Dedifferentiated amniotic fluid mesenchymal stem cell (primary cell): ENCODE measurements at regions not wholly inside any gene's neighbourhood (a gene's known extent, or its start where the extent isn't known, plus 50 kb on each side); places are given as distances from the start of the nearest gene placed in this dataset.
"Not testable (repeated sequence)": the region's sequence is repeated elsewhere in the genome, so short reads cannot be mapped to it uniquely, and the experiment has no call there.

Experiments used
- DNase-seq: peaks from one replicate; pipeline ENCODE4 v3.0.0-alpha.2; 2016; ENCODE audit errors: extremely low spot score

DNA sequence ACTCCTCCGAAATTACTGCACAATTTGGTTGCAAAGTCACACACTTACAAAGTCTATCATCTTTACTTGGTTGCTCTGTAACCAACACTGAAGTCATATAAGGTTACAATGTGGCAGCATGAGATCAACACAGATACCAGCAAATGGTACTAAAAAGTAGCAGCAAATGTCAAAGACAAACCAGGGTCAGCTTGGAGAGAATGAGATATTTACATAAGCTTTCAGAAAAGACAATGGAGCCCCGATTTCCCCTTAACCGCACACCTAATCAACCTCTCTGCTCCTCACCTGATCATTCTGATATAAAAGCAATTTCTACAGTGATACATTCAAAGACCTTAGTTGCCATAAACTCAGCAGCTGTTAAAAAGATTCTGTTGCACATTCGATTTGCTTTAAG, 76.4 kb upstream of the FOXN3 start:
- no peak for DNase-seq

DNA sequence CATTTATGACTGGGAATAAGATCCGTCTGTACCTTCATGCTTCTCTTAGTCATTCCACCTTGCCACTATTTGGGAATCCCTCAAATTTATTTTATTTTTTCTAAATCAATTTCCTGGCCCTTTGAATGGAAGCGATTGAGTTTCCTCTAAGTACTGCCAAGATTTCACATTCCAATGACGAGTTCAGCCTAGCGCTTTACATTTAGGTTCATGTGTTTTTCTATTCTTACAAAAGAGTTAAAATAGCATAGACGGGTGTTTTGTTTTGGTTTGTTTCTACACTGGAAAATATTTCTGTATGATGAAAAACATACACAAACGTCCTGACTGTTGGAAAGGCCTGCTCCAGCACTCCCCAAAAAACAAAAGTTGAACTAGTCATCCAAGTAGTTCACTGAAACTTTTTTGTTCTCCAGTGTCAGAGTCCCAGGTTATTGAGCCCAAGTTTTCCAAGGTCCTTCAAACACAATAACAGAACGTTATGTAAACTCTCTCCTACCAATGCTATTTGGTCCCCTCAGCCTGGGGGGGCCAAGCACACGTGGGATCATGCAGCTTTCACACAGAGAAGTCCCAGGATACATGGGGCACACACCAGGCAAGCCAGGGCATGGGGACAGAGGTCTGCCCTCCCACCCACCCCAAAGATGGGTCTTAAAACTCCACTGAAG, 74.8 kb upstream of the FOXN3 start:
- peak; percentile 54 for DNase-seq

DNA sequence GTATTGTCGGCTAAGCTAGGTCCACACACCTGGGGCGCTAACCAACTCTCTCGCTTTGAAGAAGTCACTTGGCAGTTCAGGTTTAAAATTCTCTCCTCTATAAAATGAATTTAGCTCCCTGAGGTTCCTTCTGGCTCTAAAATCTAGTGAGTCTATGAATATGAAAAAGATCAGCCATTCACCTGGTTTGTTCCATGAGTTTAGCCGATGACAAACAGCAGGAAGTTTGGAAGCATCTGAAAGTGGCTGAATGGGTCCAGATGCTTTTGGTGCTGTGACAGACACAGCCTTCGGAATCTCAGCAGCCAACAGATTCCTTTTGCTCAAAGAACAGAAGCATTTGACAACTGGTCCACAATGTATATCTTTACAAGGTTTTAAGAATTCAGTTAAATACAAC, 73.4 kb upstream of the FOXN3 start:
- no peak for DNase-seq

DNA sequence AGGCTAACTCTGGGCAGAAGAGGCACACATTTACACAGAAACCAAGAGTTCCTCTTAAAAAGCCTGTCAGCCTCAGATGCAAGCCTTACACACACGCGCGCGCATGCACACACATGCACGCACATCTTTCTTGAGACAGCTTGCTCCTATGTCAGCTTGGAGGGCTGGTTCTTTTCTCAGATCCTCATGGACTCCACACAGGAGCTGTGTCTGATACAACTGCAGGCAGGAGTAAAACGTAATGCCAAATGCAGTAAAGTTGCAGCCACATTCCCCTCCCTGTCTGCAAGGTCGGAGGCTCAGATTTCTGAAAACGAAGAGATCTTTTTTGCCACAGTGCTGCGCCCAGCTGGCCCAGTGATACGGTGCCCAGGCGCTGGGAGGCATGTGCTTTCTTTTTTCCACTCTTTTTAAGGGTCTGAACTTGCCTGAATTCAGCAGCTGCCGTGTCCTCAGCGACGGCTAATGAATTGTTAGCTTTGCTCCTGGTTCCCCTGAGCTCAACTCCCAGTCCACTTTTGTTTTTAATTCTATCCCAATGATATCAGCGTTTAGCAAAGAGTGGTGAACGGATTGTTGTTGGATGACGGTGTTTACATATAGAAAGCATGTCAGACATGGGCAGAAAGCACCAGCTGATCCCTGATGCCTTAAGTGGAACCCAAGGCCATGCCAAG, 72.9 kb upstream of the FOXN3 start:
- peak; percentile 15 for DNase-seq

DNA sequence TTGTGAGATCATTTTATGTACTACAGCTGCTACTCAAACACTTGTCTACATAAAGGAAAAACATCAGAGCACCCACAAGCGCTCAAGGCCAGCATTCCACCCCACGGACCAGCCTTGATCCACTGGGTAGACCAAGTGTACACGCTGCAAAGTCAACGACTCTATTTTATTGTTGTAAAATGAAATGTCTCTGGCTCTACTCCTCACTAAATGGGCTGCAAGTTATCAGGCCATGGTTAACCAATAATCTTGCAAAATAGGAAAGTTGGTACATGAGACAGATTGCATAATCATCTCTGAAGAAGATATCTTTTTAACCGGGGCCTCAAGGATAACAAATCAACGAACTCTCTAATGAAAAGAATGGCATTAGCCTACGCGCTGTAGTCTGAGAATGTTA, 69.9 kb upstream of the FOXN3 start:
- no peak for DNase-seq

DNA sequence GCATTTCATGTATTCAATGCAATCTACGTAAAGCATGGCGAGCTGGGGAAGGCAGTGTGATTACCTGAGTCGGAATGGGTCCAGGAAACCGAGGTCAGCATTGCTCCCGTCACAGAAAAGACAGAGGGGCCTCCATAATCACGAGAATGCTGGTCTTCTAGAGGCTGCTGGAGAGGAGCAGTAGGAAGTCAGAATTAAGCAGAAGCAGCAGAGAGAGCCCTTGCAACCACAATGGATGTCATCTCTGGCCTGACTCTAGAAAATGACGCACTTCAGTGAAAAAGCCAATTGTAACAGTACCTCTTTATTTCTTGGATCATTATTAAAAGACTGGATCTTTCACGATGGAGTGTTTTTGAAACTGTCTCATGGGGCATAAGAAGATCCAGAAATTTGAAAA, 69.5 kb upstream of the FOXN3 start:
- no peak for DNase-seq

DNA sequence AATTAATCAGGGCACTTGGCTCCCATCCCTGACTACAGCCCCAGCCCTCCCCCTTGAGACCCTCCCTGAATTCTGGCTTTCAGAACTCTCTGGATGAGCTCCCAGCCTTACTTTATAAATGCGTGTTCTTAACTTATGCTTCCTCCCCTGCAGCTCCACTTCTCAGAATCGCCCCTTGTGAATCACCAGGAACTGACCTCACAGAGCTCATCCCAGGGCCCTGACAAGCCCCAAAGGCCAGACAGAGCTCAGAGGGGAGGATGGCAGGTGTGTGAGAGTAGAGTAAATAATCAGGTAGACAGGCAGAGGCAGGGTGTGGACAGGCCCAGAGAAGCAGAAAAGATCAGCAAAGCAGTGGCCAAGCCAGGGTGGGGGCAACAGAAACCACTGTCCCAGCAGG, 68.2 kb upstream of the FOXN3 start:
- DNase-seq = no peak

DNA sequence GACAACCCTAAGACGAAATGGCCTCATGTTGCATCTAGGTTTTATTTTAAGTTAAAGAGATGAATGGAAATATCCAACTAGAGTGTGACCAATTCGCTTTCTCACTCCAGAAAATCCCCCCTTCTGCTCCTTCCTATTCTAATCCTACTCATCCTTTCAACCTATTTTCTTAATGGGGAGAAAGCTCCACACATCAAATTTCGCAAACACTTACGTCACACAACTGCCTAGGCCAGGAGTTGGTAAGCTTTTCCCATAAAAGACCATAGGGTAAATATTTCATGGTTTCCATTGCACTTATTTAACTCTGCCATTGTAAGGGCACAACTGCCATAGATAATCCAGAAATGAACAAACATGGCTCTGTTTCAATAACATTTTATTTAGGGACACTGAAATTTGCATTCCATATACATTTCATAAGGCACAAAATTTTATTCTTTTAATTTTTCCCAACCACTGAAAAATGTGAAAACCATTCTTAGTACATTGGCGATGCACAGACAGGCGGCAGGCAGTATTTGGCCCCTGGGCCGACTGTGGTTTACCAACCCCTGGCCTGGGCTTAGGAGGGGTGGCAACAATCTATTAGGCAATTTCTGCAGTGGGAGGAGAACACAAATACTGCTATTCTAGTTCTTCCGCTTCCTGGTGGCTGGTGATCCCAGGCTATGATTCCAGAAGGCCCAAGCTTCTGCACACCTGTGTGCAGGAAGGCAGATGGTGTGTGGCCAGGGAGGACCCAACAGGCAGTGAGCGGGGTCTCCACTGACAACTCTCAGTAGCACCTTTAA, 67.2 kb upstream of the FOXN3 start:
- no peak for DNase-seq

DNA sequence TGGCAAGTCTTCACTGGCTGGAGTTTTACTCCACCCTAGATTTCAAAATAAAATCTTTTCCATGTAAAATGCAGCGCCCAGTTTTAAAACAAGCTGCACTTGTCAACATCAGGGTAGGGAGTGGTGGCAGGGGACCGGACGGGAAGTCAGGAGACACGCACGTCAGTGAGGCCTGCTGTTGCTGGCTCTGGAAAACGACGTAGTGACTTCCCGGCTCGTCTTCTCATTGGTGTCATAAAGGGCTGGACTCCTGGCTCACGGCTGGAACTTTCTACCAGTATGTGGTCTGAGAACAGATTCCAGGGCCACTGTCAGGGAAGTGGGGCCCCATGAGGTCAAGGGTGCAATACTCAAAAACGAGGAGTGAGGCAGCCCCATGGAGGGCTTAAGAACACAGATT, 64.2 kb upstream of the FOXN3 start:
- no peak for DNase-seq

DNA sequence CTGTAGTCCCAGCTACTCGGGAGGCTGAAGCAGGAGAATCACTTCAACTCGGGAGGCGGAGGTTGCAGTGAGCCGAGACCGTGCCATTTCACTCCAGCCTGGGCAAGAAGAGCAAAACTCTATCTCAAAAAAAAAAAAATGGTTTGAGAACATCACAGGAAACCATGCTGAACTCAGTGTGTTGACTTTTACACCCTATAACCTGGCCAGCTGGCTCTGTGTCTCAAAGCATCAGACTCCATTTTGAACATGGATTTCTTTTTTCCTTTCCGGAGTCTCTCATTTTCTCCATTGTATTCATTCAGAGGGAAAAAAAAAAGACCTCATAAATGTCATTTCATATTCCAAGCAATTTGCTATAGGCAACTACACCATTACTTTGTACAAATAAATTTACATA, 63.2 kb upstream of the FOXN3 start:
- no peak for DNase-seq

DNA sequence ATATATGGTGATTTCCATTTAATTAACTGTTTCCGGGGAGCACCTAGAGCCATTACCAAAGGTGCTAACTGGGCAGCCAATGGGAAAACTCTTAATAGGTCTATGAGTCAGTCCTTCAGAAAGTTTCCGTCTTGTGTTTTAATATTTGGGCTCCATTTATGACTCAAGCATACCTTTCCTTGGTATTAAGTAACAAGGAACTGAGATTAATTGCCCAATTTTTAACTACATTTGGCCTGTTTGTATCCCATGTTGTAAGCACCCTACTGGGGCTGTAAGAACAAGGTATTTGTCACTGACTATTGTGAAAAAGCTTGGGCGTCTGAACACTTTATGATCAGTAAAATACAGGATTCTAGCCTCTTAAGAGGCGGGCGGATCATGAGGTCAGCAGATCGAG, 62.8 kb upstream of the FOXN3 start:
- DNase-seq = no peak

DNA sequence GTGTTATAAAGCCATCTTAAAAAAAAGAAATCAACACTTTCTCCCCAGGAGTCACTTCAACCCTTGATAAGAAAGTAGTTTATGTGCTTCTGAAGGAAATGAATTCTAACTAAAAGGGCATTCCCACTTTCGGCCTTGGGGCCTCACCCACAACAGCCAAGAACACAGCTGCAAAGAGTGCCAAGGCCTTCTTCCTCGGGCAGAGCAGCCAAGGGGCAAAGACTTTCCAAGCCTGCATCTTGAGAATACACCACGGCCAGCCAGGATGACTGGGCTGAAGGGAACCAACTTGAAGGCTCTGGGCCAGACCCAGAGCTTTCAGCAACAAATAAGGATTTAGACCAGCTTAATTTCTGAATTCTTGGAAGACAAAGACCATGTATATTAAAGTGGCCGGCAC, 60.4 kb upstream of the FOXN3 start:
- no peak for DNase-seq

DNA sequence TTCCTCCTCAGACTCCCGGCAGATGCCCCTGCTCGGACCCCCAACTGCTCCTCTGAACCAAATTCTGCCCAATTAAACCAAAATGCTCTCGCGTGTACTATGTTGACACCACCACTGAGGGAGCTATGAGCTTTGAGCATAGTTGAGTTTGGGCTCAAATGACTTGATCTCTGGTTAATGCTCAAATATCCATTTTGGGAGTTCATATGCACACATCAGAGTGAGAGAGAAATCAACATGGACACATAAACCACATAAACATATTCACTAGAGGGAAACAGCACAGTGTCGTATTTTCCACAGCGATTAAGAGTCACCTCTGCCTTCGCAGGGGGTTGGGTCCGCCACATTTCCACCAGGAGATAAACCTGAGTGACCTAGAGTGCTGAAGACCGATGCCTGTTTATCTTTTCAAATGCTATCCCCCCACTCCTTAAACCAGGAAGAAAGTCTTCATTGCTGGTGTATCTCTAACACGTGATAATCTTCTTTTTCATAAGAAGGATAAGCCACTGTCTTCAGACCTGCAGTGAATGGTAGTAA, 59.4 kb upstream of the FOXN3 start:
- DNase-seq = no peak

DNA sequence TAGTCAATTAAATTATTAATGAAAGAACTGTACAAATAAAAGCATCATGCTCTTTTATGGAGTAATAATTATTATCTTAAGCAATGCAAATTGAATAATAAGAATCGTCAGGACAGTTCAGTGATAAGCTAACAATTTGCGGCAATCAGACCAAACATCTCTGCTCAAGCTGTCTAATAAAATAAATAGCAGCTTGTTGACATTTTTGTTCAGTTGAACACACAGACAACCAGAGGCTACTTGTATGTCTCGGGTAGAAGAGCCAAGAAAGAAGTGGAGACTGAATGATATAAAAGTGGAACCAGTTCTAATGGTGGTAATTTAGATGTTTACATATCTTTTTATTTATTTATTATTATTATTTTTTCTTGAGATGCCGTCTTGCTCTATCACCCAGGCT, 57.4 kb upstream of the FOXN3 start:
- no peak for DNase-seq

DNA sequence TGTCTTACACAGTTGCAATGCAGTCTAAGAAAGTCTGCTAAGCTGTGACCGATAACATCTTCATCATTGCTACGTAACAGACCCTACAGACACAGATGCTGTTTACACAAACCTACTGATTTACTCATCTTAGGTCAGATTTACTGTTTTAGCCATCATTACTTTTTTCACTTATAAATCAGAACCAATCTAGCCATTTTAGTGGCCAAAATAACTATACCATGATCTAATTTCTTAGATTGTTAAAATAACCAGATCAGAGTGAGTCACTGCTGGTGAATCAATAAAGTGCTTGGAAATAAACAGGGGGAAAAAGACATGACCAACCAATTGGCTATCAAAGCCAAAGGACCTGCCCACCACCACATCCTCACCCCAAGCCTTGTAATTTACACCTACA, 57.0 kb upstream of the FOXN3 start:
- no peak for DNase-seq

DNA sequence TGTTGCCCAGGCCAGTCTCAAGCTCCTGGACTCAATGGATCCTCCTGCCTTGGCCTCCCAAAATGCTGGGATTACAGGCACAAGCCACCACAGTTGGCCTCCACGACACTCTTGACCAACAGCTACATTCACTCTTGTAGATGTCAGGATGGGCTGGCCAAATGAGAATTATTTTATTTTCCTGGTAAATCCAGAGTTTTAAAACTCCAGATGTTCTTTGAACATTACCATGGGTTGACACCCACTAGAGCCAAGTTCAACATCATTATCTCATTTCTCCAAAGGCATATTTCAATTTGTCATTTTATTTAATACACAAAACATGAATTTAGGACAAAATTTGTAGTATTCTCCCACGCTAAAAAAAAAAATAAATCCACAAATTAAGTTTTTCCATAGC, 56.5 kb upstream of the FOXN3 start:
- DNase-seq = no peak

DNA sequence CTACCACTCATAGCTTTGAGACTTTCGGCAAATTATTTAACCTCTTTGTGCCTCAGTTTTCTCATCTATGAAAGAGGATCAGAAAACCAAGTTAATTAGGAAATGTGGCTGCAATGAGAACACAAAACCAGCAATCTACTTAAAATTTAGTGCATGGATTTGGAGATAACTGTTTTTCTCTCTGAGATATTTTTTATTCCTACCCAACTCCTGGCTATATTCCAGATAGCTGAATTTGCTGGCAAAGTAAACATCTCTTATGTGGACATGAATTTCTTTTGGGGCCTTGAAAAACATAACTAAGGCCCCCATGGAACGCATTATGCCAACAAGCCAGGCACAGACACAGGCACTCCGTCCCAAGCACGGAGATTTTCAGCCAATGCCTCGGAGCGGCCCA, 53.4 kb upstream of the FOXN3 start:
- no peak for DNase-seq

DNA sequence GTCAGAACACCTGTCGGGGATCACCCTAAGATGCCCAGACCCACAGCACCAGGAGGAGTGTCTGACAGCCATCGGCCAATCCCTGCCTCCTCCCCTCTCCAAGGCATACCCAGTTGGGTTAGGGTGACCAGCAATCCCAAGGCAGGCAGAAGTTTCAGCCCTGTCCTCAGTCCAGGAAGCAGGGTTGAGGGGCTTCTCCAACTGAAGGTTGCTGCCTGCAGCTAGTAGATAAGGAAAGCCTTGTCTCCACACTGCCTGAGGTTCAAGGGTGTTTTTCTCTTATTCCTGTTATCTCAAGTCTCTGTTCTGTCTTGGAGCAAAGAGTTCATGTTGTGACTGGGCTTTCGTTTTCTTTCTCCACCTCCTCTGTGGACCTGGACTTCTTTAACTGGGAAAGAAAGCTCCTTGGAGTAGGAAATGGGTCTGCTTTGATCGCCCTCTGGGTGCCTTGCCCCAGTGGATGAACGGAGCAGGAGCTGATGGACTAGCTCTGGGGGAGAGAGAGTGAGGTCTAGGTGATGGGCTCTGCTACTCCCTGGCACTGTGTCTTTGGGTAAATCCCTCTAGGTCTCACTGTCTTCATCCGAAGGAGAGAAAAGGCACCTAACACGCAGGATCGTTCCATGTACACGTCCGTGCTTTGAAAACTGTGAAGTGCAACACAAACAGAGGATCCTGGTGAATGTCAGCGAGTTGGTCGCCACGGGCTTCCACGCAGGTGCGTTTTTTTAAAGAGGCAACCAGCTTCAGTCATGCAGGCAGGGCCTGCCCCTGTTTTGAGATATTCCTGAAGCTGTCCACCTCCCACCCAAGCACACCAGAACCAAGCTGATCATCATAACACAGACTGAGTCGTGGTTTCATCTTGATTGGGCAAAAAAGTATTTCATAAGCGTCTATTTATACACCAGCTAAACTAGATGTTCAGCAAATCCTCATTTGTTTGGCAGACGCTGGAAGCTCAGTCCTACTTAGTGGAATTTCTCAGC, 52.5 kb upstream of the FOXN3 start:
- no peak for DNase-seq

DNA sequence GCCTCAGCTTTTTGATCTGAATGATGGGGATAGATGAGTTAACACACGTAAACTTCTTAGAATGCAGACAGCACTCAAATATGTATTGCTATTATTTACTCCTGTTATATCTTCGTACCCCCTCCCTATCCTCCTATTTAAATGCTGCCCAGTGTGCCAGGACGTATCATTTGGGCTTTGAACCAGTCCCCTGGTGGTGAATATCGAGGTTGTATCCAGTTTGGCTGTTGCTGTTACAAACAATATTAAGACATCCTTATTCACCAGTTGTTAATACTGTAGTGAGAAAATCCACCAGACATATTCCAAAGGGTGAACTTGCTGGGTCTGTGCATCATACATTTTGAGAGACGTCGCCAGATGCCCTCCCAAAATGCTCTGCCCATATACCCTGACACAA, 51.5 kb upstream of the FOXN3 start:
- no peak for DNase-seq

DNA sequence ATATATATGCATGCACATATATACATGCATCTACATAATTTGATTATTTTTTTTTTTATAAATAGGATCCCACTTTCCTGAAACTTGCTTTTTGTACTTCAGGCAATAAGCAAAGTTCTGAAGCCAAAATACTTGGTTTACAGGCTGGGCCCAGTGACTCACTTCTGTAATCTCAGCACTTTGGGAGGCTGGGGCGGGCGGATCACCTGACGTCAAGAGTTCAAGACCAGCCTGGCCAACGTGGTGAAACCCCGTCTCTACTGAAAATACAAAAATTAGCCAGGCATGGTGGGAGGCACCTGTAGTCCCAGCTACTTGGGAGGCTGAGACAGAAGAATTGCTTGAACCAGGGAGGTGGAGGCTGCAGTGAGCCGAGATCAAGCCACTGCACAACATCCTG, 51.0 kb upstream of the FOXN3 start:
- DNase-seq = not testable (repeated sequence)

DNA sequence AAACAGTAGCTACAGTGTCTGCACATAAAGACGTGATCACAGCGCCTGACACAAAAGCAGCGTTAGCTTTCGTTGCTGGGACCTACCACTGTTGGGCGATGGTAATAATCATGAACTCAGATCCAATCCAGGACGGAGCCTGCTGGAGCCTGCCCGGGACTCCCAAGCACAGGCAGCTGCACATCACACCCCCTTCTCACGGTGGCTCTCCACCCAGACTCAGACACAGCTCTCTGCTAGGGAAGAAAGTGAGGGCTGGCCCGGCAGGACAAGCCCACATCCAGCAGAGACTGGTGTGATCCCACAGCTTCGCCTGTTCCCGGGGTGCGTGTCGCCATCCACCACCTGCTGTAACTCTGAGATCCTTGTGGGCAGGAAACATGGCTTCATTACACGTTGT, 49.9 kb upstream of the FOXN3 start:
- DNase-seq = no peak
